HCT116 (cell line): ENCODE measurements at regions not wholly inside any gene's neighbourhood (a gene's known extent, or its start where the extent isn't known, plus 50 kb on each side); places are given as distances from the start of the nearest gene placed in this dataset.
"Not testable (repeated sequence)": the region's sequence is repeated elsewhere in the genome, so short reads cannot be mapped to it uniquely, and the experiment has no call there.

Experiments used
- ATAC-seq: fragments of 200-7000 bp; cut with Tn5 transposase; 2 replicates; pipeline ENCODE4 v1.9.1; 2020; ENCODE audit warnings: mild to moderate bottlenecking, moderate library complexity
- BruUV-seq: library from RNA; stranded (reverse); fragments of 400-500 nt; replicated peaks from 2 replicates; lab custom pipeline; 2021; lab: Mats Ljungman, UMichigan
- CTCF ChIA-PET: fragments of 300-600 bp; sonication (Branson Sonifier 250); formaldehyde crosslinking; loops from one replicate; lab custom pipeline; 2021; ENCODE audit warnings: antibody characterized with exemption; lab: Charles Lee
- POLR2A ChIA-PET: fragments of 300-600, 350-600 bp; sonication (Branson Sonifier 250); formaldehyde crosslinking; loops from one replicate; lab custom pipeline; 2021; ENCODE audit warnings: antibody characterized with exemption; lab: Charles Lee
- RAD21 ChIA-PET, 2 experiments: fragments of 300-600 bp; sonication (Branson Sonifier 250); formaldehyde crosslinking; loops; one replicate each; lab custom pipeline; 2023; ENCODE audit warnings: low total read pairs in 2 of 2; ENCODE audit not compliant: uncharacterized antibody in 2 of 2, unreplicated experiment in 2 of 2, low non-redundant PET in 1 of 2; lab: Charles Lee
- DNase-seq: peaks from one replicate; pipeline ENCODE4 v3.0.0-alpha.2; 2010; ENCODE audit warnings: low read depth, low spot score
- H2AFZ ChIP-seq: fragments of 200-600 bp; shearing (Covaris generic), sonication (generic); 2 replicates; pipeline ENCODE4 v1.6.1; 2017; ENCODE audit warnings: low read depth, mixed run types, mixed read lengths, antibody characterized with exemption, low read length; ENCODE audit not compliant: poor library complexity, severe bottlenecking
- H3K27ac ChIP-seq: 2 replicates; pipeline ENCODE4 v1.5.1; 2012; ENCODE audit warnings: low read depth, low read length
- H3K27me3 ChIP-seq: fragments of 200-600 bp; sonication (generic); 2 replicates; pipeline ENCODE4 v1.6.1; 2016; ENCODE audit warnings: mixed run types, low read length, mixed read lengths; ENCODE audit not compliant: insufficient read depth
- H3K36me3 ChIP-seq, 2 experiments: fragments of 200-500 bp in 1 of 2; fragments of 200-600 bp in 1 of 2; sonication (Bioruptor generic) in 1 of 2; sonication (generic) in 1 of 2; 2 replicates each; pipeline versions ENCODE4 v1.5.1 to v1.6.1; 2014 to 2016; ENCODE audit warnings: low read length in 2 of 2, inconsistent platforms in 1 of 2, mixed read lengths in 1 of 2, mixed run types in 1 of 2; ENCODE audit not compliant: insufficient read depth in 2 of 2, control insufficient read depth in 1 of 2
- H3K4me1 ChIP-seq, 2 experiments: fragments of 200-600 bp in 1 of 2; sonication (generic) in 1 of 2; 2 replicates each; pipeline versions ENCODE4 v1.5.1 to v1.6.1; 2012 to 2017; ENCODE audit warnings: low read length in 2 of 2, inconsistent platforms in 1 of 2, mild to moderate bottlenecking in 1 of 2, mixed read lengths in 1 of 2, mixed run types in 1 of 2, moderate library complexity in 1 of 2; ENCODE audit not compliant: insufficient read depth in 2 of 2, control insufficient read depth in 1 of 2
- H3K4me2 ChIP-seq: fragments of 200-600 bp; sonication (generic); 2 replicates; pipeline ENCODE4 v1.6.1; 2017; ENCODE audit warnings: mixed run types, low read length, mixed read lengths
- H3K4me3 ChIP-seq, 2 experiments: fragments of 200-600 bp in 1 of 2; sonication (generic) in 1 of 2; replicated peaks in 1 of 2; 2 replicates each; pipeline ENCODE4 v1.5.1; 2011 to 2016; ENCODE audit warnings: low read length in 2 of 2, control low read depth in 1 of 2, low read depth in 1 of 2, mild to moderate bottlenecking in 1 of 2, mixed read lengths in 1 of 2, mixed run types in 1 of 2
- H3K79me2 ChIP-seq: fragments of 200-600 bp; sonication (generic); 2 replicates; pipeline ENCODE4 v1.6.1; 2017; ENCODE audit warnings: mild to moderate bottlenecking, mixed run types, low read length, moderate library complexity, mixed read lengths; ENCODE audit not compliant: insufficient read depth
- H3K9ac ChIP-seq: fragments of 200-600 bp; sonication (generic); 2 replicates; pipeline ENCODE4 v1.6.1; 2016; ENCODE audit warnings: low read length, mixed read lengths
- H3K9me2 ChIP-seq: fragments of 200-600 bp; sonication (generic), shearing (Covaris generic); 2 replicates; pipeline ENCODE4 v1.6.1; 2017; ENCODE audit warnings: mixed run types, mild to moderate bottlenecking, moderate library complexity; ENCODE audit not compliant: insufficient read depth
- H3K9me3 ChIP-seq, 2 experiments: fragments of 200-500 bp in 1 of 2; fragments of 200-600 bp in 1 of 2; sonication (Bioruptor generic) in 1 of 2; sonication (generic) in 1 of 2; 2 replicates each; pipeline ENCODE4 v1.6.1; 2014 to 2017; ENCODE audit warnings: low read length in 2 of 2, mixed read lengths in 2 of 2, inconsistent platforms in 1 of 2, low read depth in 1 of 2, mild to moderate bottlenecking in 1 of 2, mixed run types in 1 of 2, moderate library complexity in 1 of 2; ENCODE audit not compliant: control insufficient read depth in 1 of 2, insufficient read depth in 1 of 2
- H4K20me1 ChIP-seq: fragments of 200-600 bp; sonication (generic), shearing (Covaris generic); 2 replicates; pipeline ENCODE4 v1.6.1; 2017; ENCODE audit warnings: mixed run types, mild to moderate bottlenecking, moderate library complexity; ENCODE audit not compliant: insufficient read depth
- CBX3 ChIP-seq: IDR thresholded peaks from 2 replicates; pipeline ENCODE4 v1.6.1; 2012; ENCODE audit warnings: low read depth
- CTCF ChIP-seq, 3 experiments: fragments of 200-600 bp in 1 of 3; sonication (generic) in 1 of 3; IDR thresholded peaks in 2 of 3; conservative IDR thresholded peaks in 1 of 3; 2 replicates each; pipeline ENCODE4 v1.5.1; 2012 to 2017; ENCODE audit warnings: low read depth in 2 of 3, low read length in 2 of 3, antibody characterized with exemption in 1 of 3, borderline replicate concordance in 1 of 3, control low read depth in 1 of 3, mild to moderate bottlenecking in 1 of 3, mixed read lengths in 1 of 3, mixed run types in 1 of 3, moderate library complexity in 1 of 3; ENCODE audit not compliant: insufficient read depth in 1 of 3
- EZH2 ChIP-seq: fragments of 200-600 bp; sonication (generic); IDR thresholded peaks from 2 replicates; pipeline ENCODE4 v1.6.1; 2017; ENCODE audit warnings: antibody characterized with exemption, mixed run types
- EZH2phosphoT487 ChIP-seq: fragments of 200-600 bp; IDR thresholded peaks from 2 replicates; pipeline ENCODE4 v1.6.1; 2018; ENCODE audit warnings: antibody characterized with exemption, borderline replicate concordance
- POLR2A ChIP-seq: IDR thresholded peaks from 2 replicates; pipeline ENCODE4 v1.7.0; 2011; ENCODE audit warnings: borderline replicate concordance; ENCODE audit not compliant: insufficient read depth, insufficient read length; ENCODE audit errors: extremely low read depth
- TCF7L2 ChIP-seq: IDR thresholded peaks from 2 replicates; pipeline ENCODE4 v1.7.0; 2011; ENCODE audit warnings: borderline replicate concordance, inconsistent platforms; ENCODE audit not compliant: insufficient read depth, insufficient read length; ENCODE audit errors: extremely low read depth
- intact Hi-C: fragments of 100-400 bp; cut with micrococcal nuclease; formaldehyde crosslinking; loops from 2 replicates; pipeline ENCODE4 v1.10.0; 2022

- POLR2A ChIA-PET, ATAC-seq, H3K9me3 ChIP-seq, H3K4me1 ChIP-seq, BruUV-seq, H3K9me2 ChIP-seq, H2AFZ ChIP-seq, H4K20me1 ChIP-seq, H3K4me3 ChIP-seq, intact Hi-C loops, CTCF ChIA-PET, H3K27ac ChIP-seq, H3K79me2 ChIP-seq, H3K36me3 ChIP-seq, H3K27me3 ChIP-seq, H3K9ac ChIP-seq, DNase-seq, RAD21 ChIA-PET, H3K4me2 ChIP-seq: not testable (repeated sequence)
Measured at GRCh38 chrX:107370185-107370584, 79.3 kb upstream of the FRMPD3 start.

GRCh38 chrX:107374132-107374531 is 75.3 kb upstream of the FRMPD3 start:
- H3K9me3 ChIP-seq = no peaks in the 10 kb centered on the region
- no peaks in the 10 kb centered on the region for H3K36me3 ChIP-seq
- H3K79me2 ChIP-seq = no peaks in the 10 kb centered on the region
- no TSS peak for BruUV-seq
- H2AFZ ChIP-seq = no peak overlapping the region
- H3K4me2 ChIP-seq = no peak overlapping the region
- TF ChIP-seq EZH2phosphoT487 = no peak
- no peak for TF ChIP-seq TCF7L2
- TF ChIP-seq EZH2 = no peak
- TF ChIP-seq POLR2A = no peak
- TF ChIP-seq CBX3 = no peak
- TF ChIP-seq CTCF (IDR thresholded peaks at IDR 0.05 in 2 of 3, conservative IDR thresholded peaks at IDR 0.05 in 1 of 3; ENCODE audit: borderline replicate concordance in 1 of 3, insufficient read depth in 1 of 3, low read depth in 2 of 3, low read length in 2 of 3) = no peak
- intact Hi-C loops = no loop called here
- ChIA-PET POLR2A (no interaction called here), RAD21 (no interaction called here), CTCF (no interaction called here)
- no peak overlapping the region for H3K27ac ChIP-seq
- no peaks in the 10 kb centered on the region for H3K9me2 ChIP-seq
- H3K9ac ChIP-seq = no peak overlapping the region
- no peak for ATAC-seq
- H4K20me1 ChIP-seq = no peaks in the 10 kb centered on the region
- no peaks in the 10 kb centered on the region for H3K4me1 ChIP-seq
- no peak for DNase-seq
- no peaks in the 10 kb centered on the region for H3K27me3 ChIP-seq
- no peak overlapping the region for H3K4me3 ChIP-seq
